ENCODE measurements at regions not wholly inside any gene's neighbourhood (a gene's known extent, or its start where the extent isn't known, plus 50 kb on each side); places are given as distances from the start of the nearest gene placed in this dataset.

DNA sequence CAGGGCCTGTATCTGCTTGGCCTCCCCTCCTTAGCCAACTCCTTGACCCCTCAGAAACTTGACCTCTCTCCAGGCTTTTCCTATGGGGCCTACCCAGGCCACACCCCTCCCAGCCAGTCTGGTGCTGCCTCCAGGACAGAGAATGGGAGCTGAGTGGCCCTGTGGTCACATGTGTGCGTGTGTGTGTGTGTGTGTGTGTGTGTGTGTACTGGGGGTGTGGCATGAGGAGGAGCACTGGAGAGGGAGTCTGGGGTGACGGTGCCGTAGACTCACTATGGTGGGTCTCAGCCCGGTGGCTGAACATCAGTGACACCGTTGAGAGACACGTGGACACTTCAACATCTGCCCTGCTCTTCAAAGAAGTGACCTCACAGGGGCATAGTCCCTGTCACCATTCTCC lies 180.4 kb downstream of the ENGASE start:
- in situ Hi-C loops (cut with MboI; ENCODE audit: low pct_unique_long_range_greater_than_20kb, low sequenced_read_pairs): no loop called here
- no peak for DNase-seq

- DNase-seq: no peak
These were observed 178.3 kb downstream of the ENGASE start for GRCh38 chr17:79252886-79253285.

GRCh38 chr17:79251824-79252223 lies 177.2 kb downstream of the ENGASE start:
- no peak for DNase-seq
- in situ Hi-C loops (cut with MboI; ENCODE audit: low pct_unique_long_range_greater_than_20kb, low sequenced_read_pairs): no loop called here

More at GRCh38 chr17:79252886-79253285, 178.3 kb downstream of the ENGASE start:
- in situ Hi-C loops (cut with MboI; ENCODE audit: low pct_unique_long_range_greater_than_20kb, low sequenced_read_pairs): no loop called here

DNA sequence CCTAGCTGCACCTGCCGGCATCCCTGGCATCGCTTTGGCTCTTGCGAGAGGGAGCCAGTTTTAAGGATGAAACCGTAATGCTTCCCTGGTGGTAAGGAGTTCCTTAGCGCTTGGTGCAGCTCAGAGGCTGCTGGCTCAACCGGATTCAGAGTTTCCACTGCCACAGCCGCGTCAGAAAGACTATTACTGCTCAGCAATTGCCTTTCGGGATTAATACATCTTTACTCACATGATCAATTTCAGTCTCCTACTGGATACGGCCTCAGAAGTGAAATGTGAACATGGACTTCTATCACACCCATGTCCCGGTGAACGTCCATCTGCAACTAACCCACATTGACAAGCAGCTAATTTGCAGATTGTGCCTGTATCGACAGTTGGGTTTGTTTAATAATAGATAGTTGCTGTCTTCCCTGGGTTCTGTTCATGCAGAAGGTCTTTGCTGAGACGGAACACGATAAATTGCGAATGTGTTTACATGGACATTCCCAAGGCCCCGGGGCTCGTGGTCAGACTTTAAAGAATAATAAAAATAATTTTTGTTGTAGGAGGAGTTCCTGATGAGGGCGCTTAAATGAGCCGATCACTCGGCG lies 175.4 kb downstream of the ENGASE start:
- in situ Hi-C loops (cut with MboI; ENCODE audit: low pct_unique_long_range_greater_than_20kb, low sequenced_read_pairs): no loop called here
- DNase-seq: no peak

- in situ Hi-C loops (cut with MboI; ENCODE audit: low pct_unique_long_range_greater_than_20kb, low sequenced_read_pairs): no loop called here
These were observed 174.3 kb downstream of the ENGASE start for GRCh38 chr17:79248843-79249493.

DNA sequence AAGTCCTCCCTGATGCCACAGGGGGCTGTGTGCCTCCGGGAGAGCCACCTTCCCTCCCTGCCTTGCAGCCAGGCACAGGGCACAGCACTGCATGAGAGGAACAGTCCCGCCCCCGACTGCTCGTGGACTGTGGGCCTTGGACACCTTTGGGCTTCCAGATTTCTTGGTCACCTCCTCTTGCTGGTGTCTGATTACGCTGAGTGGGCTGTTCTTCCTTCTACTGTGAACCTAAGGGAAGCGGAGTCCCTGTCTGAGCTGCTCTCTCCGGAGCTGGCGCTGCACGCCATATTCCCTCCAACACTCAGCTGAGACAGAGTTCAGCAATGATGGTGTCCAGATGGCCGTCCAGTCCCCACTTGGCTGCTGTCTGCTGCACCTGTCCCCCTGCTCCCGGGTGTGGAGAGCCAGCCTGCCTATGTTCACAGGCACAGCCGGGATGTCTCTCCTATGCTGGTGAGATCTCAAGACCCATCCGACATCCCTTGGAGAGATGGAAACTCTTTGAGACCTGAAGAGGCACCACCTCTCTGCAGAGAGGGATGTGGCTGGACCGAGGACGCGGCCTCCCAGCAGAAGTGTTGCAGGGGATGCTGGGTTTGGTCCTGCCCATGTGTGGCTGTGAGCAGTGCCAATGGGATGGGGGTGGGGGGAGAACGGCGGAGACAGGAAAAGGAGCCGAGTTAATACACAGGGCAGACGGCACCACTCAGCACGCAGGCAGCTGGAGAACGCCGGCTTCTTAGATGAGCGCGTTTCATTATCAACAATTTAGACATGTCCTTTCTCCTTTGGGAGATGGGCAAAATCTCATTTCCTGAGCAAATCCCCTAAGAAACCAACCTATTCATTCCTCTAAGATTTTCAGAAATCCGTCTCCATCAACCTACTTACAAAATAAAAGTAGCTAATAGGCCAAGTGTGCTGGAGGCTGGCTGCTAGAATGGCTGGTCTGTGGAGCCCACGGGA lies 171.9 kb downstream of the ENGASE start:
- in situ Hi-C loops (cut with MboI; ENCODE audit: low pct_unique_long_range_greater_than_20kb, low sequenced_read_pairs): no loop called here
- no peak for DNase-seq

More at GRCh38 chr17:79248843-79249493, 174.3 kb downstream of the ENGASE start:
- no peak for DNase-seq

DNA sequence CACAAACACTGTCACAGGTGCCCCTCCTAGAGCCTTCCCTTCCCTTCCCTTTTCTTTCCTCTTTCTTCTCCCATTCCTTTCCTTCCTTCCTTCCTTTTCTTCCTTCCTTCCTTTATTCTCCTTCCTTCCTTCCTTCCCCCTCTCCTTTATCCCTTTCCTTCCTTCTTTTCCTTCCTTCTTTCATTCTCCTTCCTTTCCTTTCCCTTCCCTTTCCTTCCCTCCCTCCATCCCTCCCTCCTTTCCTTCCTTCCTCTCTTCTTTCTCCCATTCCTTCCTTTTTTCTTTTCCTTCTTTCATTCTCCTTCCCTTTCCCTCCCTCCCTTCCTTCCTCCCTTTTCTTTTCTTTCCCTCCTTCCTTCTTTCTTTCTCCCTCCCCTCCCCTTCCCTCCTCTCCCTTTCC lies 170.0 kb downstream of the ENGASE start:
- DNase-seq: no peak
- in situ Hi-C loops (cut with MboI; ENCODE audit: low pct_unique_long_range_greater_than_20kb, low sequenced_read_pairs): no loop called here

DNA sequence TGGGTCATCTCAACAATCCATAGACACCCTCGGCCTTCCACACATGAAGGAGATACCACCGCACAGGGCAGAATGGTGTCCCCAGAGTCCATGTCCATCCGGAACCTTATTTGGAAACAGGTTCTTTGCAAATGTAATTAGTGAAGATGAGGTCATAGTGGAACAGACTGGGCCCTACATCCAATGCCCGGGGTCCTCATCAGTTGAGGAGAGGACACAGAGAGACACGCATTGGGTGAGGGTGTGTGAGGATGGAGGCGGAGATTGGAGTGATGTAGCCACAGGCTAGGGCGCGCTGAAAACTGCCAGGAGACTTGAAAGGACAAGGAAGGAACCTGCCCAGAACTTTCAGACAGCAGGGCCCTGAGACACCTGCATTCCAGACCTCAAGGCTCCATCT lies 169.4 kb downstream of the ENGASE start:
- DNase-seq: no peak
- in situ Hi-C loops (cut with MboI; ENCODE audit: low pct_unique_long_range_greater_than_20kb, low sequenced_read_pairs): no loop called here

GRCh38 chr17:79243603-79243990 lies 169.0 kb downstream of the ENGASE start:
- no peak for DNase-seq
- in situ Hi-C loops (cut with MboI; ENCODE audit: low pct_unique_long_range_greater_than_20kb, low sequenced_read_pairs): no loop called here

- in situ Hi-C loops (cut with MboI; ENCODE audit: low pct_unique_long_range_greater_than_20kb, low sequenced_read_pairs): no loop called here
- no peak for DNase-seq
These were observed 168.4 kb downstream of the ENGASE start for GRCh38 chr17:79242873-79243602.

DNA sequence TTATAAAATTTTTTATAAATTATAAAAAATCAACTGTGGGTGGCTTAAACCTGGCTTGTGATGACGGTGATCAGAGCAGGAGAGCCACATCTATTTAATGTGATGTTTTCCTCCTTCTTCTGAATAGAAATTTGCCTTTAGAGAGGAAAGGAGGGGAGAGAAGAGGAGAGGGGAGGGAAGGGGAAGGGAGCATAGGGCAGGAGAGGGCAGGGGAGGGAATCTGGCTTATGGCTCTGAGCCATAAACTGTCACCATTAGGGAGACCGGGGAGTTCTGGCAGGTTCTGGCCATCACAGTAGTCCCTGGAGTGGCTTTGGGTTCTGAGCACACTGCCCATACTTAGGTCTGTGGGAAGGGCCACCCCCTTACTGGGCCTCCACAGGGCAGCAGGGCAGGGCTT lies 167.8 kb downstream of the ENGASE start:
- in situ Hi-C loops (cut with MboI; ENCODE audit: low pct_unique_long_range_greater_than_20kb, low sequenced_read_pairs): no loop called here
- no peak for DNase-seq

- in situ Hi-C loops (cut with MboI; ENCODE audit: low pct_unique_long_range_greater_than_20kb, low sequenced_read_pairs): no loop called here
- no peak for DNase-seq
These were observed 167.0 kb downstream of the ENGASE start for GRCh38 chr17:79241616-79242015.

GRCh38 chr17:79239205-79239604 lies 164.6 kb downstream of the ENGASE start:
- no peak for DNase-seq
- in situ Hi-C loops (cut with MboI; ENCODE audit: low pct_unique_long_range_greater_than_20kb, low sequenced_read_pairs): no loop called here

GRCh38 chr17:79237448-79238053 lies 162.9 kb downstream of the ENGASE start:
- in situ Hi-C loops (cut with MboI; ENCODE audit: low pct_unique_long_range_greater_than_20kb, low sequenced_read_pairs): no loop called here
- no peak for DNase-seq

GRCh38 chr17:79235808-79236207 lies 161.2 kb downstream of the ENGASE start:
- DNase-seq: no peak
- in situ Hi-C loops (cut with MboI; ENCODE audit: low pct_unique_long_range_greater_than_20kb, low sequenced_read_pairs): no loop called here

DNA sequence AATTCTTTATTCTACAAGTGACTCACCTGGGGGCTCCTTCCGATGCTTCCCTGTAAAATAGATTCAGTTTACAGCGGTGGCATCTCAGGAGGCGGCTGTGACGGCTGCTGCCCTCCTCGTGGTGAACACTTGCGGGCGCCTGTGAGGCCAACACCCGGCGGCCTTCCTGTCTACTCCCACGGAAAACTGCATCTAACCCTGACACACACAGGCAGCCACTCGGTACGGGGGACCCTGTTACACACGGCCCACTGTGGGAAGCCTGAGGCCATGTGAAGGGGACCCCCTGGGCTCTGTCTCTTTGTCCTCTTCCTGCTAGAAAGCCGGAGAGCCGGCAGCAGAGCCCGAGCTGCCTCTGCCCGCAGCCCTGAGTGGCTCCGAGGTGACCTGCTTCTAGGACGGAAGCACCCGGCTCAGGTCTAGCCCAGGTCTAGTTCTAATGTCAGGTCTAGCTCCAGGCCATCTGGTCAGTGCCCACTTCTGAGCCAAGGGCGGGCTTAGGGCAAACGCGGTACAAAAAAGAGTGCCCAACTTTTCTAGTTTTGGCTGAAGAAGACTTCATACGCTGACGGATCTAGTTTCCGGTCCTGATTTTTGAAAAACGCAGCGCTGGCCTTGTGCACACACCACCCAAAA lies 159.4 kb downstream of the ENGASE start:
- in situ Hi-C loops (cut with MboI; ENCODE audit: low pct_unique_long_range_greater_than_20kb, low sequenced_read_pairs): no loop called here
- DNase-seq: no peak

GRCh38 chr17:79232957-79233356 lies 158.3 kb downstream of the ENGASE start:
- no peak for DNase-seq
- in situ Hi-C loops (cut with MboI; ENCODE audit: low pct_unique_long_range_greater_than_20kb, low sequenced_read_pairs): no loop called here

DNA sequence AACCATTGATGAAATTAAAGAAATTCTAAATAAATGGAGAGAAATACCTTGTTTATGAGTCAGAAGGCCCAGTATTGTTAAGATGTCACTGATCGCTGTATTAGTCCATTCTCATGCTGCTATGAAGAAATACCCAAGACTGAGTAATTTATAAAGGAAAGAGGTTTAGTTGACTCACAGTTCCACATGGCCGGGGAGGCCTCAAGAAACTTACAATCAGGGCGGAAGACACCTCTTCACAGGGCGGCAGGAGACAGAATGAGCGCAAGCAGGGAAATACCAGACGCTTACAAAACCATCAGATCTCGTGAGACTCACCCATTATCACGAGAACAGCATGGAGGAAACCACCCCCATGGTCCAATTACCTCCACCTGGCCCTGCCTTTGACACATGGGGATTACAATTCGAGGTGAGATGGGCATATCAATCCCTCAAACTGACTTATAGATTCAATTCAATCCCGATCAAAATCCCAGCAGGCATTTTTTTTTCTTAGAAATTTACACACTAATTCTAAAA lies 157.2 kb downstream of the ENGASE start:
- DNase-seq: no peak
- in situ Hi-C loops (cut with MboI; ENCODE audit: low pct_unique_long_range_greater_than_20kb, low sequenced_read_pairs): no loop called here

All from KBM-7 (cell line).